Colonic mucosa (tissue), 4 donors: ENCODE measurements at regions not wholly inside any gene's neighbourhood (a gene's known extent, or its start where the extent isn't known, plus 50 kb on each side); places are given as distances from the start of the nearest gene placed in this dataset.
"Not testable (repeated sequence)": the region's sequence is repeated elsewhere in the genome, so short reads cannot be mapped to it uniquely, and the experiment has no call there.

Experiments used
- DNase-seq: peaks from one replicate; pipeline ENCODE4 v3.0.0-alpha.2; 2020
- H3K27ac ChIP-seq: fragments of 200-600 bp; one replicate; pipeline ENCODE4 v1.8.0; 2021
- H3K27me3 ChIP-seq: fragments of 200-600 bp; one replicate; pipeline ENCODE4 v1.8.0; 2021
- H3K36me3 ChIP-seq: fragments of 200-600 bp; one replicate; pipeline ENCODE4 v1.8.0; 2021
- H3K4me1 ChIP-seq: fragments of 200-600 bp; one replicate; pipeline ENCODE4 v1.8.0; 2021; ENCODE audit warnings: mild to moderate bottlenecking
- H3K4me3 ChIP-seq: fragments of 200-600 bp; one replicate; pipeline ENCODE4 v1.8.0; 2021
- H3K9ac ChIP-seq, 2 donors: one replicate each; pipeline ENCODE4 v1.7.0; 2013; ENCODE audit warnings: control low read depth in 2 of 2, low read depth in 2 of 2, low read length in 2 of 2
- H3K9me3 ChIP-seq: fragments of 200-600 bp; one replicate; pipeline ENCODE4 v1.8.0; 2021
- intact Hi-C: fragments of 100-400 bp; cut with DNase I; formaldehyde crosslinking; loops from one replicate; pipeline ENCODE4 v1.14.1; 2022
- TF ChIP-seq, protein P1 (sequence below): fragments of 200-600 bp; IDR thresholded peaks from one replicate; pipeline ENCODE4 v1.8.0; 2022; ENCODE audit warnings: antibody characterized with exemption, mild to moderate bottlenecking
- donor health status: healthy.
- donor health status: DM: no; HTN: no; CAD: no.
- donor health status: DM: no; HTN: no; CAD: no.

DNA sequence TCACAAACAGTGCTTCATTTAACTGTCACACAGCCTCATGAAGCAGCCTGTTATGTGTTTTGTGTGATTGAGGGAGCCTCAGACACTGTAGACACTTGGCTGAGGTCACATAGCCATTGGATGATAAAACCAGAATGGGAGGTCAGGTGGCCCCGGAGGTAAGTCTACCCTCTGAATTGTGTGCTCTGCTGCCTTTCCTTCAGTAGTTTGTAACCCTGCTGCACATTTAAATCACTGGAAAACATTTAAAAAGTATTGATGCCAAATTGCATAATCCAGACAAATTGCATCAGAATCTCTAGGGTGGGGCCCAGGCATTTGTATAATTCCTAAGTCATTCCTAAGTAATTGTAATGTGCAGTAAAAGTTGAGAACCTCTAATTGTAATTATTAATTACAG is 85.2 kb upstream of the ECI2 start:
- Histone ChIP-seq H3K27ac (no peak overlapping the region), H3K4me1 (no peaks in the 10 kb centered on the region), H3K9me3 (no peaks in the 10 kb centered on the region), H3K4me3 (no peak overlapping the region), H3K27me3 (no peaks in the 10 kb centered on the region), H3K9ac (no peak overlapping the region), H3K36me3 (no peaks in the 10 kb centered on the region)
- intact Hi-C loops, result no loop called here
- TF ChIP-seq, protein P1, sequence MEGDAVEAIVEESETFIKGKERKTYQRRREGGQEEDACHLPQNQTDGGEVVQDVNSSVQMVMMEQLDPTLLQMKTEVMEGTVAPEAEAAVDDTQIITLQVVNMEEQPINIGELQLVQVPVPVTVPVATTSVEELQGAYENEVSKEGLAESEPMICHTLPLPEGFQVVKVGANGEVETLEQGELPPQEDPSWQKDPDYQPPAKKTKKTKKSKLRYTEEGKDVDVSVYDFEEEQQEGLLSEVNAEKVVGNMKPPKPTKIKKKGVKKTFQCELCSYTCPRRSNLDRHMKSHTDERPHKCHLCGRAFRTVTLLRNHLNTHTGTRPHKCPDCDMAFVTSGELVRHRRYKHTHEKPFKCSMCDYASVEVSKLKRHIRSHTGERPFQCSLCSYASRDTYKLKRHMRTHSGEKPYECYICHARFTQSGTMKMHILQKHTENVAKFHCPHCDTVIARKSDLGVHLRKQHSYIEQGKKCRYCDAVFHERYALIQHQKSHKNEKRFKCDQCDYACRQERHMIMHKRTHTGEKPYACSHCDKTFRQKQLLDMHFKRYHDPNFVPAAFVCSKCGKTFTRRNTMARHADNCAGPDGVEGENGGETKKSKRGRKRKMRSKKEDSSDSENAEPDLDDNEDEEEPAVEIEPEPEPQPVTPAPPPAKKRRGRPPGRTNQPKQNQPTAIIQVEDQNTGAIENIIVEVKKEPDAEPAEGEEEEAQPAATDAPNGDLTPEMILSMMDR, result no peak
- DNase-seq, result no peak

DNA sequence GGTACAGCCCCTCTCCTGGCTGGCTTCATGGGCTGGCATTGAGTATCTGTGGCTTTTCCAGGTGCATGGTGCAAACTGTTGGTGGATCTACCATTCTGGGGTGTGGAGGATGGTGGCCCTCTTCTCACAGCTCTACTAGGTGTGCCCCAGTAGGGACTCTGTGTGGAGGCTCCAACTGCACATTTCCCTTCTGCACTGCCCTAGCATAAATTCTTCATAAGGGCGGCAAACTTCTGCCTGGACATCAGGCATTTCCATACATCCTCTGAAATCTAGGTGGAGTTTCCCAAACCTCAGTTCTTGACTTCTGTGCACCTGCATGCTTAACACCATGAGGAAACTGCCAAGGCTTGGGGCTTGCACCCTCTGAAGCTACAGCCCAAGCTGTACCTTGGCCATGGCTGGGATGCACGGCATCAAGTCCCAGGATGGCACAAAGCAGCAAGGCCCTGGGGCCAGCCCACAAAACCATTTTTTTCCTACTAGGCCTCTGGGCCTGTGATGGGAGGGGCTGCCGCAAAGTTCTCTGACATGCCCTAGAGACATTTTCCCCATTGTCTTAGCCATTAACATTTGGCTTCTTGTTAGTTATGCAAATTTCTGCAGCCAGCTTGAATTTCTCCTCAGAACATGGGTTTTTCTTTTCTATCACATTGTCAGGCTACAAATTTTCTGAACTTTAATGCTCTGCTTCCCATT is 83.4 kb upstream of the ECI2 start:
- H3K9me3 ChIP-seq, H3K27ac ChIP-seq, DNase-seq, intact Hi-C loops, H3K4me1 ChIP-seq, H3K27me3 ChIP-seq, H3K36me3 ChIP-seq, H3K9ac ChIP-seq, H3K4me3 ChIP-seq: not testable (repeated sequence)

DNA sequence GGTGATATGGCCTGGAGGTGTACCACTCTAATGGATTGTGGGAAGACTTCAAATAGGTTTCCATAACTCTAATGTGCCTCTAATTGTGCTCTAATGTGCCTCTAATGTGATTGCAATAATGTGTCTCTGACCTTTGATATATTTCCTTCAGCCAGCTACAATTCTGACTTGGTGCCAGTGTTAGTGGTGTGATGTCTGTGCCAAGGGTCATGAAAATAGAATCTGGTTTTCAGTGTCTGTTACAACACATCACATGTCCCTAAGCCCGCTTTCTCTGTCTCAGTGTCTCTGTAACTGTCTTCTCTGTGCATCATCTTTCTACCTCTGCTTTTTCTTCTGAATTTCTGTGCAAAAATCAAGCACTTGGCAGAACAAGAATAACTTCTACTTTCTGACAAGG is 77.2 kb upstream of the ECI2 start:
- H3K27me3 ChIP-seq, result no peaks in the 10 kb centered on the region
- TF ChIP-seq, protein P1, result no peak
- no peak for DNase-seq
- no peaks in the 10 kb centered on the region for H3K9me3 ChIP-seq
- no peak overlapping the region for H3K27ac ChIP-seq
- intact Hi-C loops, result no loop called here
- no peak overlapping the region for H3K9ac ChIP-seq
- no peaks in the 10 kb centered on the region for H3K4me1 ChIP-seq
- H3K36me3 ChIP-seq, result no peaks in the 10 kb centered on the region
- no peak overlapping the region for H3K4me3 ChIP-seq

DNA sequence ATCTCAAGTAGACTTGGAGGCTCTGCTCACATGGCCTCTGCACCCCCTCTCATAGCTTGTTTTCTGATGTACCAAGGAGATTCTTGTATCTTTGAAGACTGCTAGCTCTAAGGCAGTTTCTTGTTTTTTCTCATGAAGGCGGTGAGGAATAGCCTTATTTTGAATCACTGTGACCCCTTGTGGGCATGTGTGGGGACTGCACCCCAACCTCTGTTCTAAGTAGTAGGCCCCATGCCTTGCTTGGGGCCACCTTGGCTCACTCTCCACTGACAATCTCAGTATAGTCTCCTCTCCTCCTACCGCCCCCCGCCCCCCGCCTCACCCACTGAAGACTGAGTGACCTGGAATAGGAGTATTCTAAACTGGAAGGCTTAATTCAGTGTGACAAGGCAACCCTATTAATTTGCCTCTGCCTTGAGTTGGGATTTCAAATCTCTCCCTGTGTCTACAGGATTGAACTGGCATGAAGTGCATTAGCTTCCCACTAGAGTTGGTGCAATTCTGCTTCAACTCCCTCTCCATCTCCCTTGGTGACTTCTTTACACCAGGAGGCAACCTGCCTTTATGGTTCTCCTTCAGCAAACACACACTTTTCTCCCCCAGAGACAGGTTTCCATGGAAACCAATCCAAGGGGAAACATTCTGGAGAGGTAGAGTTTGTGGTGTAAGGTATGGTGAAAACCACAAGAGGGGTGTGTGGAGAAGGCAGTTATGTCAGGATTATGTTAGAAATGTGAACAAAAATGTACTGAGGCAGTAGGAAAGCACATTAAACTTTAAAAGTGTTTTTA is 75.4 kb upstream of the ECI2 start:
- DNase-seq, result peak; percentile 64
- intact Hi-C loops, result no loop called here
- H3K4me3 ChIP-seq, result no peak overlapping the region
- H3K4me1 ChIP-seq, result no peaks in the 10 kb centered on the region
- H3K9me3 ChIP-seq, result no peaks in the 10 kb centered on the region
- H3K36me3 ChIP-seq, result no peaks in the 10 kb centered on the region
- H3K27me3 ChIP-seq, result no peaks in the 10 kb centered on the region
- TF ChIP-seq, protein P1, result peak; percentile 65
- H3K9ac ChIP-seq, result no peak overlapping the region
- no peak overlapping the region for H3K27ac ChIP-seq

DNA sequence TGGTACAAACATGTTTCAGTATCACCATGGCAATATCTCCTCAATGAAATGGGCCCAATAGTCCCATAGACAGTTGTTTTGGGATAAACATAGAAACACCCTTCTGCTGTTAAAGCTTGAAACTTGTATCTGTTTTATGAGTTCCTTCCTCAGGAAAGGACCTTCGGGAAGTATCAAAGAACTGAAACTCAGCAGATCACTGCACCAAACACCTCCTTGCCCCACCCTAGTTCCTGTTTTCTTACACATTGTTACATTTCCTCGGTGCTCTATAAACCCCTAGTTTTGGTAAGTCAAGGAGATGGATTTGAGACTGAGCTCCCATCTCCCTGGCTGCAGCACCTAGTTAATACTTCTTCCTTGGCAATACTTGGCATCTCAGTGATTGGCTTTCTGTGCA is 73.8 kb upstream of the ECI2 start:
- TF ChIP-seq, protein P1, result no peak
- no peak overlapping the region for H3K4me3 ChIP-seq
- no peak overlapping the region for H3K27ac ChIP-seq
- no peak overlapping the region for H3K9ac ChIP-seq
- H3K36me3 ChIP-seq, result no peaks in the 10 kb centered on the region
- no peaks in the 10 kb centered on the region for H3K9me3 ChIP-seq
- no peaks in the 10 kb centered on the region for H3K27me3 ChIP-seq
- intact Hi-C loops, result no loop called here
- no peak for DNase-seq
- no peaks in the 10 kb centered on the region for H3K4me1 ChIP-seq

DNA sequence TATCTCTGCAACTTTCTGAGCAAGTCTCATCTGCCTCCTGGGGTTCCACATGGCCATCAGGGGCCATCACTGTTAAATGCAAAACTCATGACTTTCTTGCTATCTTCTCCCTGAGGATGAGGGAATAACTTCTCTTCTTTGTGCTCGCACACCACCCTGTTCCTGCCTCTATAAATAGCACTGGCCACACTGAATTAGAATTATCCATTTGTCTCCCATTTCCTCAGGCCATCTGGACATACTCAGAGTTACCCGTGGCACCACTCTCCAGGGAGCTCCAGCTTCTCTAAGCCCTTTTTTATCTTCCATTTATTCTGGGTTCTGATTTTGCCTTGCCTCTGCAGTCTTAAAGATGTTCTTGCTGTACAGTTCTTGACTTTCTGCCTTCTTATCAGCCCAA is 72.8 kb upstream of the ECI2 start:
- H3K27ac ChIP-seq, result no peak overlapping the region

DNA sequence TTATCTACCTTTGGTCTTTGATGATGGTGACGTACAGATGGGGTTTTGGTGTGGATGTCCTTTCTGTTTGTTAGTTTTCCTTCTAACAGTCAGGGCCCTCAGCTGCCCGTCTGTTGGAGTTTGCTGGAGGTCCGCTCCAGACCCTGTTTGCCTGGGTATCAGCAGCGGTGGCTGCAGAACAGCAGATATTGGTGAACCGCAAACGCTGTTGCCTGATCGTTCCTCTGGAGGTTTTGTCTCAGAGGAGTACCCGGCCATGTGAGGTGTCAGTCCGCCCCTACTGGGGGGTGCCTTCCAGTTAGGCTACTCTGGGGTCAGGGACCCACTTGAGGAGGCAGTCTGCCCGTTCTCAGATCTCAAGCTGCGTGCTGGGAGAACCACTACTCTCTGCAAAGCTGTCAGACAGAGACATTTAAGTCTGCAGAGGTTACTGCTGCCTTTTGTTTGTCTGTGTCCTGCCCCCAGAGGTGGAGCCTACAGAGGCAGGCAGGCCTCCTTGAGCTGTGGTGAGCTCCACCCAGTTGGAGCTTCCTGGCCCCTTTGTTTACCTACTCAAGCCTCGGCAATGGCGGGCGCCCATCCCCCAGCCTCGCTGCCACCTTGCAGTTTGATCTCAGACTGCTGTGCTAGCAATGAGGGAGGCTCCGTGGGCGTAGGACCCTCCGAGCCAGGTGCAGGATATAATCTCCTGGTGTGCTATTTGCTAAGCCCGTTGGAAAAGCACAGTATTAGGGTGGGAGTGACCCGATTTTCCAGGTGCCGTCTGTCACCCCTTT is 68.5 kb upstream of the ECI2 start:
- H3K9me3 ChIP-seq, H3K4me1 ChIP-seq, DNase-seq, intact Hi-C loops, H3K27me3 ChIP-seq, H3K36me3 ChIP-seq, H3K4me3 ChIP-seq, H3K27ac ChIP-seq, H3K9ac ChIP-seq: not testable (repeated sequence)

More for the DNA sequence above, 72.8 kb upstream of the ECI2 start:
- Histone ChIP-seq H3K9ac (no peak overlapping the region), H3K4me1 (no peaks in the 10 kb centered on the region), H3K27me3 (no peaks in the 10 kb centered on the region), H3K9me3 (no peaks in the 10 kb centered on the region), H3K36me3 (no peaks in the 10 kb centered on the region), H3K4me3 (no peak overlapping the region)
- intact Hi-C loops, result no loop called here
- no peak for DNase-seq
- TF ChIP-seq, protein P1, result no peak
